SK-N-SH treated with all-trans-retinoic acid at 6 μM for 48 hours (cell line): ENCODE measurements at regions not wholly inside any gene's neighbourhood (a gene's known extent, or its start where the extent isn't known, plus 50 kb on each side); places are given as distances from the start of the nearest gene placed in this dataset.

Source experiments
- ATAC-seq: fragments of 200-7000 bp; cut with Tn5 transposase; 3 replicates; pipeline ENCODE4 v1.9.1; 2020; ENCODE audit warnings: mild to moderate bottlenecking, moderate library complexity
- ARNTL ChIP-seq: fragments of 450-650 bp; formaldehyde crosslinking; IDR thresholded peaks from 2 replicates; pipeline ENCODE4 v1.5.0; 2020; ENCODE audit warnings: low read depth, mild to moderate bottlenecking, moderate library complexity, borderline replicate concordance
- BACH2 ChIP-seq: fragments of 250-450 bp; sonication (Bioruptor Pico); IDR thresholded peaks from 2 replicates; pipeline ENCODE4 v1.9.0; 2021; ENCODE audit warnings: mild to moderate bottlenecking, borderline replicate concordance
- CSDC2 ChIP-seq: fragments of 250-450 bp; sonication (Bioruptor Pico); IDR thresholded peaks from 2 replicates; pipeline ENCODE4 v1.5.0; 2020; ENCODE audit warnings: mild to moderate bottlenecking, moderate library complexity
- ESRRG ChIP-seq: fragments of 250-450 bp; sonication (Bioruptor Pico); IDR thresholded peaks from 2 replicates; pipeline ENCODE4 v1.6.1; 2021; ENCODE audit warnings: mild to moderate bottlenecking
- GLIS3 ChIP-seq: fragments of 250-450 bp; sonication (Bioruptor Pico); IDR thresholded peaks from 2 replicates; pipeline ENCODE4 v1.5.0; 2020; ENCODE audit warnings: mild to moderate bottlenecking, moderate library complexity
- ISL1 ChIP-seq: fragments of 250-450 bp; sonication (Bioruptor Pico); IDR thresholded peaks from 2 replicates; pipeline ENCODE4 v2.1.2; 2022; ENCODE audit warnings: mild to moderate bottlenecking, moderate library complexity
- OSR1 ChIP-seq: fragments of 250-450 bp; sonication (Bioruptor Pico); IDR thresholded peaks from 2 replicates; pipeline ENCODE4 v1.8.0; 2022; ENCODE audit warnings: moderate library complexity, mild to moderate bottlenecking, inconsistent platforms
- PATZ1 ChIP-seq: fragments of 250-450 bp; sonication (Bioruptor Pico); IDR thresholded peaks from 2 replicates; pipeline ENCODE4 v1.8.0; 2020; ENCODE audit warnings: mild to moderate bottlenecking, moderate library complexity, borderline replicate concordance
- PPARA ChIP-seq: fragments of 250-450 bp; sonication (Bioruptor Pico); IDR thresholded peaks from 2 replicates; pipeline ENCODE4 v1.5.0; 2020; ENCODE audit warnings: mild to moderate bottlenecking, borderline replicate concordance
- RARB ChIP-seq: fragments of 250-450 bp; sonication (Bioruptor Pico); IDR thresholded peaks from 2 replicates; pipeline ENCODE4 v1.8.0; 2021; ENCODE audit warnings: mild to moderate bottlenecking, moderate library complexity
- SNAI2 ChIP-seq: fragments of 250-450 bp; sonication (Bioruptor Pico); IDR thresholded peaks from 2 replicates; pipeline ENCODE4 v1.5.0; 2020; ENCODE audit warnings: mild to moderate bottlenecking, moderate library complexity
- TOX ChIP-seq: fragments of 250-450 bp; sonication (Bioruptor Pico); IDR thresholded peaks from 2 replicates; pipeline ENCODE4 v1.8.0; 2021; ENCODE audit warnings: mild to moderate bottlenecking, moderate library complexity, borderline replicate concordance
- ZC3H10 ChIP-seq: fragments of 250-450 bp; sonication (Bioruptor Pico); IDR thresholded peaks from 2 replicates; pipeline ENCODE4 v1.5.1; 2021; ENCODE audit warnings: mild to moderate bottlenecking, moderate library complexity
- ZFP3 ChIP-seq: fragments of 250-450 bp; sonication (Bioruptor Pico); IDR thresholded peaks from 2 replicates; pipeline ENCODE4 v1.5.0; 2020; ENCODE audit warnings: mild to moderate bottlenecking, moderate library complexity
- ZFP30 ChIP-seq: fragments of 450-650 bp; formaldehyde crosslinking; IDR thresholded peaks from 2 replicates; pipeline ENCODE4 v1.5.0; 2022; ENCODE audit warnings: mild to moderate bottlenecking, moderate library complexity
- ZNF565 ChIP-seq: fragments of 450-650 bp; formaldehyde crosslinking; conservative IDR thresholded peaks from 2 replicates; pipeline ENCODE4 v1.5.0; 2020; ENCODE audit warnings: low read depth, mild to moderate bottlenecking, moderate library complexity
- ZNF70 ChIP-seq: fragments of 450-650 bp; formaldehyde crosslinking; IDR thresholded peaks from 2 replicates; pipeline ENCODE4 v1.5.0; 2020; ENCODE audit warnings: mild to moderate bottlenecking, moderate library complexity
- ZNF8 ChIP-seq: fragments of 450-650 bp; formaldehyde crosslinking; IDR thresholded peaks from 2 replicates; pipeline ENCODE4 v1.5.0; 2020; ENCODE audit warnings: mild to moderate bottlenecking, moderate library complexity
- TF ChIP-seq, protein P1 (sequence below): fragments of 250-450 bp; sonication (Bioruptor Pico); IDR thresholded peaks from 2 replicates; pipeline ENCODE4 v1.8.0; 2021; ENCODE audit warnings: low read depth, mild to moderate bottlenecking, moderate library complexity, borderline replicate concordance
- TF ChIP-seq, protein P2 (sequence below): fragments of 250-450 bp; sonication (Bioruptor Pico); IDR thresholded peaks from 2 replicates; pipeline ENCODE4 v1.5.0; 2020; ENCODE audit warnings: mild to moderate bottlenecking, moderate library complexity
- TF ChIP-seq, protein P3 (sequence below): fragments of 250-450 bp; sonication (Bioruptor Pico); IDR thresholded peaks from 2 replicates; pipeline ENCODE4 v1.5.1; 2020; ENCODE audit warnings: low read depth, mild to moderate bottlenecking, moderate library complexity

- ATAC-seq = no peak
- no peak for TF ChIP-seq ARNTL (CRISPR knock-in tag)
- no peak for TF ChIP-seq ZFP3 (CRISPR knock-in tag)
- no peak for TF ChIP-seq TOX (CRISPR knock-in tag)
- no peak for TF ChIP-seq ISL1 (CRISPR knock-in tag)
- TF ChIP-seq, protein P1, sequence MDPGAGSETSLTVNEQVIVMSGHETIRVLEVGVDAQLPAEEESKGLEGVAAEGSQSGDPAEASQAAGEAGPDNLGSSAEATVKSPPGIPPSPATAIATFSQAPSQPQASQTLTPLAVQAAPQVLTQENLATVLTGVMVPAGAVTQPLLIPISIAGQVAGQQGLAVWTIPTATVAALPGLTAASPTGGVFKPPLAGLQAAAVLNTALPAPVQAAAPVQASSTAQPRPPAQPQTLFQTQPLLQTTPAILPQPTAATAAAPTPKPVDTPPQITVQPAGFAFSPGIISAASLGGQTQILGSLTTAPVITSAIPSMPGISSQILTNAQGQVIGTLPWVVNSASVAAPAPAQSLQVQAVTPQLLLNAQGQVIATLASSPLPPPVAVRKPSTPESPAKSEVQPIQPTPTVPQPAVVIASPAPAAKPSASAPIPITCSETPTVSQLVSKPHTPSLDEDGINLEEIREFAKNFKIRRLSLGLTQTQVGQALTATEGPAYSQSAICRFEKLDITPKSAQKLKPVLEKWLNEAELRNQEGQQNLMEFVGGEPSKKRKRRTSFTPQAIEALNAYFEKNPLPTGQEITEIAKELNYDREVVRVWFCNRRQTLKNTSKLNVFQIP = no peak
- no peak for TF ChIP-seq ZNF8 (CRISPR knock-in tag)
- no peak for TF ChIP-seq OSR1 (CRISPR knock-in tag)
- TF ChIP-seq ESRRG (CRISPR knock-in tag) = no peak
- no peak for TF ChIP-seq GLIS3 (CRISPR knock-in tag)
- TF ChIP-seq, protein P2, sequence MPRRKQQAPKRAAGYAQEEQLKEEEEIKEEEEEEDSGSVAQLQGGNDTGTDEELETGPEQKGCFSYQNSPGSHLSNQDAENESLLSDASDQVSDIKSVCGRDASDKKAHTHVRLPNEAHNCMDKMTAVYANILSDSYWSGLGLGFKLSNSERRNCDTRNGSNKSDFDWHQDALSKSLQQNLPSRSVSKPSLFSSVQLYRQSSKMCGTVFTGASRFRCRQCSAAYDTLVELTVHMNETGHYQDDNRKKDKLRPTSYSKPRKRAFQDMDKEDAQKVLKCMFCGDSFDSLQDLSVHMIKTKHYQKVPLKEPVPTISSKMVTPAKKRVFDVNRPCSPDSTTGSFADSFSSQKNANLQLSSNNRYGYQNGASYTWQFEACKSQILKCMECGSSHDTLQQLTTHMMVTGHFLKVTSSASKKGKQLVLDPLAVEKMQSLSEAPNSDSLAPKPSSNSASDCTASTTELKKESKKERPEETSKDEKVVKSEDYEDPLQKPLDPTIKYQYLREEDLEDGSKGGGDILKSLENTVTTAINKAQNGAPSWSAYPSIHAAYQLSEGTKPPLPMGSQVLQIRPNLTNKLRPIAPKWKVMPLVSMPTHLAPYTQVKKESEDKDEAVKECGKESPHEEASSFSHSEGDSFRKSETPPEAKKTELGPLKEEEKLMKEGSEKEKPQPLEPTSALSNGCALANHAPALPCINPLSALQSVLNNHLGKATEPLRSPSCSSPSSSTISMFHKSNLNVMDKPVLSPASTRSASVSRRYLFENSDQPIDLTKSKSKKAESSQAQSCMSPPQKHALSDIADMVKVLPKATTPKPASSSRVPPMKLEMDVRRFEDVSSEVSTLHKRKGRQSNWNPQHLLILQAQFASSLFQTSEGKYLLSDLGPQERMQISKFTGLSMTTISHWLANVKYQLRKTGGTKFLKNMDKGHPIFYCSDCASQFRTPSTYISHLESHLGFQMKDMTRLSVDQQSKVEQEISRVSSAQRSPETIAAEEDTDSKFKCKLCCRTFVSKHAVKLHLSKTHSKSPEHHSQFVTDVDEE (CRISPR knock-in tag) = no peak
- TF ChIP-seq PPARA = no peak
- no peak for TF ChIP-seq ZNF565
- TF ChIP-seq SNAI2 = no peak
- TF ChIP-seq PATZ1 = no peak
- TF ChIP-seq RARB (CRISPR knock-in tag) = no peak
- TF ChIP-seq ZNF70 (CRISPR knock-in tag) = no peak
- no peak for TF ChIP-seq ZC3H10 (CRISPR knock-in tag)
- no peak for TF ChIP-seq CSDC2 (CRISPR knock-in tag)
- TF ChIP-seq, all 23 proteins: peak for 0
Observed at GRCh38 chr4:165692082-165692481, 181.0 kb upstream of the TLL1 start.

DNA sequence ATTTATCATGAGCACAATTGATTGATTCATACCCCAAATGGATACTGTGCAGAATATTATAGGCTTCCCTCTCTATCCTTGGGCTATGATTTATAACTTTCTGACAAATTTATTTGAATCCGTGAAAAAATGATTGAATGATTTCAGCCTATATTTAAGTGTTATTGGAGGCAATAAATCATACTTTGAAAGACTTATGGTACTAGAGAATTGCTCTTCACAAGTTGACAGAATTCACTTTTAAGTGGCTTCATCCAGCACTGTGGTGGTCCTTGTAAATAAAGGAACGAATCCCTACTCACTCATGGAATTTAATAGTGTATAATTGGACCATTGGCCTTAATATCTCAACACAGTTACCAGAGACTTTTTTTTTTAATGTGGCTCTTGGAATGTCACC lies 174.8 kb upstream of the TLL1 start:
- ATAC-seq = no peak

DNA sequence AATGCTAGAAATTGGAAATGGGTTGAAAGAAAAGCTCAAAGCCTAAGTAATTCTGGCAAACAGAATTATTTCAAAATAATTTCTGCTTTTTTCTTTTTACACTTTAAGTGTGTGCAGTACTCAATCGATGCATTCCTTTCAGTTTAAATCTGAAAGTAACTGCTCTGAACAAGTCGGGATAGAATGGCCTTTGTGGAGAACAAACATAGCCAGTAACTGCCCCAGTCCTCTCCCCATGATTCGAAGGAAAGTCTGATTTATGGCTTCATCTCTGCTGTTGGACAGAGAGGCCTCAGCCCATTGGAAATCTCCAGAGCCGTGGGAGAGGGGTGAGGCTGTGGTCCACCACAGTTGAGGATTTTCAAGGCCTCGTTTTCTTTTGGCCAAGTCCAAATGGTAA lies 174.0 kb upstream of the TLL1 start:
- peak; percentile 44; the same call in 1 of the 3 replicates for ATAC-seq
- TF ChIP-seq, protein P3, sequence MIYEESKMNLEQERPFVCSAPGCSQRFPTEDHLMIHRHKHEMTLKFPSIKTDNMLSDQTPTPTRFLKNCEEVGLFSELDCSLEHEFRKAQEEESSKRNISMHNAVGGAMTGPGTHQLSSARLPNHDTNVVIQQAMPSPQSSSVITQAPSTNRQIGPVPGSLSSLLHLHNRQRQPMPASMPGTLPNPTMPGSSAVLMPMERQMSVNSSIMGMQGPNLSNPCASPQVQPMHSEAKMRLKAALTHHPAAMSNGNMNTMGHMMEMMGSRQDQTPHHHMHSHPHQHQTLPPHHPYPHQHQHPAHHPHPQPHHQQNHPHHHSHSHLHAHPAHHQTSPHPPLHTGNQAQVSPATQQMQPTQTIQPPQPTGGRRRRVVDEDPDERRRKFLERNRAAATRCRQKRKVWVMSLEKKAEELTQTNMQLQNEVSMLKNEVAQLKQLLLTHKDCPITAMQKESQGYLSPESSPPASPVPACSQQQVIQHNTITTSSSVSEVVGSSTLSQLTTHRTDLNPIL (CRISPR knock-in tag) = no peak
- TF ChIP-seq TOX (CRISPR knock-in tag) = no peak
- TF ChIP-seq ISL1 (CRISPR knock-in tag) = no peak
- no peak for TF ChIP-seq CSDC2 (CRISPR knock-in tag)
- TF ChIP-seq, protein P1 = no peak
- TF ChIP-seq BACH2 = no peak
- TF ChIP-seq, protein P2 (CRISPR knock-in tag) = no peak

More for the DNA sequence above, 174.8 kb upstream of the TLL1 start:
- no peak for TF ChIP-seq ZFP30
- TF ChIP-seq, protein P3 (CRISPR knock-in tag) = no peak
- TF ChIP-seq PATZ1 = no peak
